Activated CD4-positive, alpha-beta T cell treated with anti-CD3 and anti-CD28 coated beads, Interleukin-2, amount 10 ng/mL, durations not matched to agents 7 days and 5 days (primary cell): ENCODE measurements at regions not wholly inside any gene's neighbourhood (a gene's known extent, or its start where the extent isn't known, plus 50 kb on each side); places are given as distances from the start of the nearest gene placed in this dataset.
"Not testable (repeated sequence)": the region's sequence is repeated elsewhere in the genome, so short reads cannot be mapped to it uniquely, and the experiment has no call there.

Experiments
- CTCF ChIA-PET: fragments of 350-600 bp; sonication (Branson Sonifier 250); formaldehyde crosslinking; loops from one replicate; lab custom pipeline; 2021; ENCODE audit warnings: antibody characterized with exemption; lab: Charles Lee
- POLR2A ChIA-PET: fragments of 350-600 bp; sonication (Branson Sonifier 250); formaldehyde crosslinking; loops from one replicate; lab custom pipeline; 2021; ENCODE audit warnings: antibody characterized with exemption; lab: Charles Lee
- DNase-seq: peaks from one replicate; pipeline ENCODE4 v3.0.0-alpha.2; 2020
- H3K27ac Mint-ChIP-seq: one replicate; pipeline ENCODE4 v1.8.0; 2021; ENCODE audit warnings: mild to moderate bottlenecking, moderate library complexity, mixed read lengths
- H3K27me3 Mint-ChIP-seq: one replicate; pipeline ENCODE4 v1.8.0; 2021; ENCODE audit warnings: mixed read lengths
- H3K36me3 Mint-ChIP-seq: one replicate; pipeline ENCODE4 v1.8.0; 2021; ENCODE audit warnings: low read depth, mixed read lengths
- H3K4me1 Mint-ChIP-seq: one replicate; pipeline ENCODE4 v1.8.0; 2021; ENCODE audit warnings: mixed read lengths
- H3K4me3 Mint-ChIP-seq: one replicate; pipeline ENCODE4 v1.8.0; 2021; ENCODE audit warnings: mild to moderate bottlenecking, moderate library complexity, mixed read lengths
- H3K9me3 Mint-ChIP-seq: one replicate; pipeline ENCODE4 v1.8.0; 2021; ENCODE audit warnings: mixed read lengths

DNA sequence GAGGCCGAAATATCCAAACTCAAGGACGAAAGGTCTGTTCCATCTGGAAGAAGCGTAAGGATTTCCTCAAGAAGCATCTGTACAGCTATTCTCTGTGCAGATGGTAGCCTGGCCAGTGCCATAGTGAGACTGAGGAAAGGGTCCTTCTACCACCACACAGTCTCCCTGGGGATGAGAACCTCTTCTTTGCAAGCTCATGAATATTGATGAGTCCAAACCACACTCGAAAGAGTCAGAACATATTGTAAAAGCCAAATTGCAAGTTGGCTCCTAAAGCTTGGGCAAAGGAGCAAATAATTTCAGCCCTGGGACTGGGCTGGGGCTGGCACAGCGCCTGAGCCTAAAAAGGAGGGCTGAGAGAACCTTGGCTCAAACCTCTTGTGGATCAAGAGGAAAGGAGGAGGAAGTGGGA is 66.1 kb upstream of the PIP4K2A start:
- Mint-ChIP-seq H3K27ac (no peak overlapping the region), H3K4me3 (no peak overlapping the region), H3K36me3 (no peaks in the 10 kb centered on the region), H3K27me3 (no peaks in the 10 kb centered on the region), H3K9me3 (peaks cover 8% of the 10 kb centered on the region), H3K4me1 (peaks cover 1% of the 10 kb centered on the region)
- ChIA-PET CTCF (no interaction called here), POLR2A (no interaction called here)
- no peak for DNase-seq

DNA sequence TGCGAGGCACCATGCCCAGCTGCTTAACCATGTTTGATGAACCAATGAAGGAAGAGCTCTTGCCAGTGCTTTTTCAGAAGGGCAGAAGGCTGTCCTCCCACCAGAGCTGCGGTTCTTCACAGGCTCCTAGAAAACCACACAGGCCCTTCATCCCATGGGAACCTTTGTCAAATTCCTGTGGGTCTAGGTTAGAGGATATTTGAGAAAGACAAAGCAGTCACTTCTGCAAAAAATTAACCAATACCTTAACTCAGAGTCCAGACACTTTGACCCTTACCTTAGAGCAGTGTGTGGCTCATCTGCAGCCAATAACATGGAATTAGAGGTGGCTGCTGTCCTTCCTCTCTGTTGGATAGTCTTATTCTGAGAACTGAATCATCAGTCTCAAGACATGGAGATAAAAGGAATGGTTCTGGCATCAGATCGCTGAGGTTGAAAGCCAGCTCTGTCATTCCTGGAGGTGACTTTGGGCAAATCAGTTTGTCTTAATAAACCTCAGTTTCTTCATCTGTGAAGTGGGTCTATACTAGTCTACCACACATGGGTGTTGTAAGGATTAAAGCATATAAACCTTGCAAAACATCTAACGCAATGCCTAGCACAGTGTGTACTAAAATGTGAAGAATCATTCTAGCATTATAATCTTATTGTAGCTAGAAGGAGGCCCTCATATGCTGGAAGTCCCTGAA is 65.1 kb upstream of the PIP4K2A start:
- peaks cover 8% of the 10 kb centered on the region for H3K9me3 Mint-ChIP-seq
- ChIA-PET CTCF (no interaction called here), POLR2A (no interaction called here)
- H3K27me3 Mint-ChIP-seq = no peaks in the 10 kb centered on the region
- H3K4me1 Mint-ChIP-seq = peaks cover 1% of the 10 kb centered on the region
- no peaks in the 10 kb centered on the region for H3K36me3 Mint-ChIP-seq
- no peak overlapping the region for H3K27ac Mint-ChIP-seq
- no peak overlapping the region for H3K4me3 Mint-ChIP-seq
- DNase-seq = no peak

DNA sequence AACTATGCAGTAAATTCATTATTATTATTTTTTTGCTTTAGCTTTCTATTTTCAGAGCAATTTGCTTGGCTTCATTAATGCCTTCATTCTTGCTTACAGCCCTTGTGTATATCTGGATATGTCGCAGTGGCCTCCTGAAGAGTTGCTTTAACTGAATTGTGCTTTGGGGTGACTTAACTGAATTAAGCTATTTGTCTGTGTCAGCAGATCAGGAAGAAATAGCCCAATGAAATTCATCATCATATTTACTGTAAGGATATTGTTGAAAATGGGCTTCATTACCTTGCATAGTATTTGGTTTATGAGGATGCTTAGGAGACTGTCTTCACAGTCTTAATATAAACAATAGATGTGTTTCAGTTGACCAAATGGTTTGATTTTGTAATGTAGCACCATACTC is 59.7 kb upstream of the PIP4K2A start:
- Mint-ChIP-seq H3K36me3 (no peaks in the 10 kb centered on the region), H3K27me3 (peaks cover 2% of the 10 kb centered on the region), H3K4me1 (peaks cover 1% of the 10 kb centered on the region), H3K27ac (no peak overlapping the region), H3K4me3 (no peak overlapping the region), H3K9me3 (peaks cover 12% of the 10 kb centered on the region)
- DNase-seq = no peak
- CTCF ChIA-PET = no interaction called here
- POLR2A ChIA-PET = no interaction called here

DNA sequence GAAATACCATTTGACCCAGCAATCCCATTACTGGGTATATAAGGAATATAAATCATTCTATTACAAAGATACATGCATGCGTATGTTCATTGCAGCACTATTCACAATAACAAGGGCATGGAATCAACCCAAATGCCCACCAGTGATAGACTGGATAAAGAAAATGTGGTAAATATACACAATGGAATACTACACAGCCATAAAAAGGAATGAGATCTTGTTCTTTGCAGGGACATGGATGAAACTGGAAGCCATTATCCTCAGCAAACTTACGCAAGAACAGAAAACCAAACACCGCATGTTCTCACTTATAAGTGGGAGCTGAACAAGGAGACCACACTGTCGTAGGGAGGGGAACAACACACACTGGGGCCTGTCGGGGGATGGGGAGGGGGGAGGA is 57.3 kb upstream of the PIP4K2A start:
- DNase-seq, H3K36me3 Mint-ChIP-seq, H3K4me1 Mint-ChIP-seq, POLR2A ChIA-PET, H3K27me3 Mint-ChIP-seq, H3K4me3 Mint-ChIP-seq, H3K27ac Mint-ChIP-seq, H3K9me3 Mint-ChIP-seq: not testable (repeated sequence)
- CTCF ChIA-PET = interaction anchor here (0.6 kb wide), 1 partner anchor 51 kb away, joined by 3 read pairs; no protein-coding TSS in a partner anchor

DNA sequence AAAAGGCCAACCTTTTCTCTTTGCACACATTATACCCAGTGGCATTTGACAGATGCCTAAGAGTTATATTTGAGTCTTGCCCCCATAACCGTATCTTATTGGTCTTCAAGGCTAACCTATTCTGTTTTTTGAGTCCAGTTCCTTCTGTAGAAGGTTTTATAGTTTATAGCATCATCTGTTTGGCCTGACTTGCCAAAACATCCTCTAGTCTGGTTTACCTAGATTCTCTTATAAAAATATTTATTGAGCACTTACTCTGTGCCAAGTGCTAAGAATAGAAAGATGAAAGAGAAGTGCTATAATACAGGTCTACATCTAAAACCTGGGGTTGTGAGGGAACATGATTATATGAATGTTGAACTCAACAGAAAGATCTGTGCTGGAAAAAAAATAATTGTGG is 55.9 kb upstream of the PIP4K2A start:
- POLR2A ChIA-PET = no interaction called here
- H3K27me3 Mint-ChIP-seq = peaks cover 2% of the 10 kb centered on the region
- CTCF ChIA-PET = interaction anchor here (0.6 kb wide), 1 partner anchor 158 kb away, joined by 3 read pairs; the partner anchor contains the start of gene ARMC3

DNA sequence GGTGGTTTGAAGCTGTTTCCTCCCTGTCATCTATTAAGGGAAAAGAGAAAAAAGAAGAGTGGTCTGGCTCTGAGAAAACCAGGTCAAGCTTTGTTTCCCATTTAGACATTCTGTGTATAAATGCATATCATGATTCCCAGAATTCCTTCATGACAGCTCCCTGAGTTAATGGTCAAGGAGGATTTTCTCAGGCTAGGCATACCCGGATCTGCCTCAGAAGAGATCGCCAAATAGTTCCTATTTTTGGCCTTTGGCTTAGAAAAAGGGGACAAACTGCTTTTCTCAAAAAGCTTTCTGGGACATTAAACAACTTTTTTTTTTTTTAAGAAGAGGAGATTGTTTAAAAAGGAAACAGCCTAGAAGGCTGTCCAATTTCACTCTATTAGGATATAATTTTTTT is 53.5 kb upstream of the PIP4K2A start:
- Mint-ChIP-seq H3K9me3 (peaks cover 6% of the 10 kb centered on the region), H3K4me3 (no peak overlapping the region), H3K4me1 (no peaks in the 10 kb centered on the region), H3K36me3 (no peaks in the 10 kb centered on the region), H3K27ac (no peak overlapping the region), H3K27me3 (no peaks in the 10 kb centered on the region)
- DNase-seq = no peak
- POLR2A ChIA-PET = no interaction called here
- CTCF ChIA-PET = interaction anchor here (0.6 kb wide), 1 partner anchor 850 kb away, joined by 3 read pairs; no protein-coding TSS in a partner anchor

More for the DNA sequence above, 55.9 kb upstream of the PIP4K2A start:
- Mint-ChIP-seq H3K27ac (no peak overlapping the region), H3K9me3 (peaks cover 6% of the 10 kb centered on the region), H3K4me1 (no peaks in the 10 kb centered on the region), H3K36me3 (no peaks in the 10 kb centered on the region), H3K4me3 (no peak overlapping the region)
- no peak for DNase-seq

DNA sequence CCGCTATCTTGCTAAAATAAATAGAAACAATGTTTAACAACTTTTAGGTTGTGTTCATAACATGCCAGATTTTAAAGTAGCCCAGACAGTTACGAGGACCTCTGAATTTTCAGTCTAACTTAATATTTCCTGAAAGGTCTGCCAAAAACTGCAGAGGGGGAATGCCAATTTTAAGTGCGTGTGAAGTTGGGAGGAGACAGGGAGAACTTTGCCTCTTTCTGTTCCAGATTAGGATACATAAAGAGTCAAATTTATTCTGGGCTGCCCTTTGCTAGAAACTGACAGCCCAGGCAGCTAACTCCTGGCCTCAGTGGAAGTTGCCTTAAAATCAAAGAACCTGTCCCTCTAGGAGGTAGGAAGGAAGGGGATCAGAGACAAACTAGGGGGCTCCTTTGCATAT is 52.3 kb upstream of the PIP4K2A start:
- ChIA-PET POLR2A (no interaction called here), CTCF (no interaction called here)
- no peak overlapping the region for H3K27ac Mint-ChIP-seq
- no peak for DNase-seq
- H3K36me3 Mint-ChIP-seq = no peaks in the 10 kb centered on the region
- no peaks in the 10 kb centered on the region for H3K27me3 Mint-ChIP-seq
- no peak overlapping the region for H3K4me3 Mint-ChIP-seq
- no peaks in the 10 kb centered on the region for H3K4me1 Mint-ChIP-seq
- H3K9me3 Mint-ChIP-seq = peaks cover 6% of the 10 kb centered on the region

DNA sequence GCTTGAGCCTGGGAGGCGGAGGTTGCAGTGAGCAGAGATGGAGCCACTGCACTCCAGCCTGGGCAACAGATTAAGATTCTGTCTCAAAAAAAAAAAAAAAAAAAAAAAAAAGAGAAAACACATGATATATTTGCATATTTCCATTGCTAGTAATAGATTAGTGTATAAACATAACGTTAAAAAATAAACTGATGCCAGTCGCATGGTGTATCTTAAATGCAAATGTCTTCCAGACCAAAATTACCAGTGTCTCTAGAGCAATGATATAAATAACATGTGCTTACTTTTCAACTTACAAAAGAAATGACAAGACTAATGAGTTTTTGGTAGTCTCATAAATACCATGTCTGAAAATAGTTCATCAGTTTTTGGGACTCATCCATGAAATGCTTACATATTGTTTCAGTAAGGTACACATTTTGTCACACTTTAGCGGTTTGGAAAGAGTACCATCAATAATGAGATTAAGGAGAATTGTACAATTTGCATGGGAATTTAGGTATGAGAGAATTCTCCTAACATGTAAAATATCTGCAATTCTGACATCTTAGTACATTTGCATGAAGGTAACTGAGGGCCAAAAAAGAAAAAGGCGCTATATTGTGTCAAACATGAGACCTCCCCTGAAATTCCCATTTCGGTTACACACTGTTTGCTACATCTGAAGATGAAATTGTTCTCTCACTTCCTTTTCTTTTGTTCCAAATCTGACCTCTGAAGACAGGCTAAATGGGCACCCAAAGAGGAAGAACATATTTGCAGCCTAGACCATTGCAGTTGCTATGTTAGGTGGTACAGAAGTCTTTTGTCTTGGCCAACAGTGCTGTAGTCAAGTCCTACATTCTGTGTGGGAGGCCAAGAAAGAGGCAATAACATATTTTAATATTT is 51.5 kb upstream of the PIP4K2A start:
- CTCF ChIA-PET = no interaction called here
- Mint-ChIP-seq H3K27ac (no peak overlapping the region), H3K9me3 (peaks cover 6% of the 10 kb centered on the region), H3K4me1 (no peaks in the 10 kb centered on the region), H3K27me3 (no peaks in the 10 kb centered on the region), H3K4me3 (no peak overlapping the region), H3K36me3 (no peaks in the 10 kb centered on the region)
- no peak for DNase-seq
- POLR2A ChIA-PET = no interaction called here

DNA sequence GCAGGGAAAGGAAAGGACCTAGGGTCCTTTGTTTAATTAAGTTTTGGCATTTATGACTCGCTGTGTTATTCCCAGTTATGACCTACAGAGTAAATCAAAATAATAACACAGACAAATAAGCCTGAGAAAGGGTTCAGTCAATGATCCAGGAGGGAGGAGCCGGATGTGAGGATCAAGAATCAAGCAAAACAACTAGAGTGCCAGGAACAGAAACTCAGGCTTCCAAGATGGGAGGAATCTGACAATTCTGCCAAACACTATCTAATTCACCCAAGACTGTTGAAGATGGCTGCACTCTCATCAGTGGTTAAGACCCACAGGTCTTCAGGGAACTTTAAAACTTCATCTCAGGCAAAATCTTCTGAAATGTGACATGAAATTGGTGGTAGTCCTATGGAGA is 50.3 kb upstream of the PIP4K2A start:
- POLR2A ChIA-PET = no interaction called here
- Mint-ChIP-seq H3K4me3 (no peak overlapping the region), H3K4me1 (no peaks in the 10 kb centered on the region), H3K27ac (no peak overlapping the region), H3K27me3 (no peaks in the 10 kb centered on the region), H3K9me3 (peaks cover 2% of the 10 kb centered on the region), H3K36me3 (no peaks in the 10 kb centered on the region)
- CTCF ChIA-PET = no interaction called here
- DNase-seq = no peak
